ENCODE measurements at regions not wholly inside any gene's neighbourhood (a gene's known extent, or its start where the extent isn't known, plus 50 kb on each side); places are given as distances from the start of the nearest gene placed in this dataset.

GRCh38 chr13:105340061-105340606 is 1195.3 kb downstream of the EFNB2 start:
- Histone ChIP-seq H3K4me3 (ENCODE audit: low read depth, low read length) (no peak overlapping the region), H3K36me3 (no peaks in the 10 kb centered on the region), H3K27me3 (ENCODE audit: insufficient read depth, low read depth, severe bottlenecking) (no peaks in the 10 kb centered on the region), H3K27ac (no peak overlapping the region), H3K9me3 (ENCODE audit: severe bottlenecking) (no peaks in the 10 kb centered on the region)
- no peak for TF ChIP-seq CTCF (IDR thresholded peaks at IDR 0.05; ENCODE audit: low read depth, low read length)
- DNase-seq = no peak

GRCh38 chr13:105338773-105339172 is 1196.7 kb downstream of the EFNB2 start:
- no peaks in the 10 kb centered on the region for H3K36me3 ChIP-seq
- H3K9me3 ChIP-seq (ENCODE audit: severe bottlenecking) = no peaks in the 10 kb centered on the region
- TF ChIP-seq CTCF (IDR thresholded peaks at IDR 0.05; ENCODE audit: low read depth, low read length) = no peak
- no peak overlapping the region for H3K4me3 ChIP-seq (ENCODE audit: low read depth, low read length)
- DNase-seq = no peak
- H3K27me3 ChIP-seq (ENCODE audit: insufficient read depth, low read depth, severe bottlenecking) = no peaks in the 10 kb centered on the region
- H3K27ac ChIP-seq = no peak overlapping the region

- Histone ChIP-seq H3K27ac (no peak overlapping the region), H3K9me3 (ENCODE audit: severe bottlenecking) (no peaks in the 10 kb centered on the region), H3K27me3 (ENCODE audit: insufficient read depth, low read depth, severe bottlenecking) (no peaks in the 10 kb centered on the region), H3K36me3 (no peaks in the 10 kb centered on the region), H3K4me3 (ENCODE audit: low read depth, low read length) (no peak overlapping the region)
- no peak for DNase-seq
- no peak for TF ChIP-seq CTCF (IDR thresholded peaks at IDR 0.05; ENCODE audit: low read depth, low read length)
These were observed 1197.5 kb downstream of the EFNB2 start for GRCh38 chr13:105338006-105338405.

GRCh38 chr13:105336706-105337576 is 1198.5 kb downstream of the EFNB2 start:
- no peak for TF ChIP-seq CTCF (IDR thresholded peaks at IDR 0.05; ENCODE audit: low read depth, low read length)
- no peak for DNase-seq
- no peaks in the 10 kb centered on the region for H3K27me3 ChIP-seq (ENCODE audit: insufficient read depth, low read depth, severe bottlenecking)
- no peak overlapping the region for H3K27ac ChIP-seq
- no peak overlapping the region for H3K4me3 ChIP-seq (ENCODE audit: low read depth, low read length)
- H3K36me3 ChIP-seq = no peaks in the 10 kb centered on the region
- no peaks in the 10 kb centered on the region for H3K9me3 ChIP-seq (ENCODE audit: severe bottlenecking)

- no peak overlapping the region for H3K27ac ChIP-seq
- no peaks in the 10 kb centered on the region for H3K27me3 ChIP-seq (ENCODE audit: insufficient read depth, low read depth, severe bottlenecking)
- H3K36me3 ChIP-seq = no peaks in the 10 kb centered on the region
- H3K9me3 ChIP-seq (ENCODE audit: severe bottlenecking) = no peaks in the 10 kb centered on the region
- TF ChIP-seq CTCF (IDR thresholded peaks at IDR 0.05; ENCODE audit: low read depth, low read length) = no peak
- no peak overlapping the region for H3K4me3 ChIP-seq (ENCODE audit: low read depth, low read length)
- DNase-seq = no peak
These were observed 1201.3 kb downstream of the EFNB2 start for GRCh38 chr13:105334211-105334610.
